H1 (cell line): ENCODE measurements at regions not wholly inside any gene's neighbourhood (a gene's known extent, or its start where the extent isn't known, plus 50 kb on each side); places are given as distances from the start of the nearest gene placed in this dataset.

Experiments used
- ASH2L ChIP-seq: fragments of 200-600, 300-600 bp; sonication (generic); IDR thresholded peaks from one replicate; pipeline ENCODE4 v1.7.1; 2017; ENCODE audit warnings: low read length
- CREB1 ChIP-seq: IDR thresholded peaks from 2 replicates; pipeline ENCODE4 v1.6.1; 2012; ENCODE audit warnings: inconsistent platforms
- NRF1 ChIP-seq: IDR thresholded peaks from 2 replicates; pipeline ENCODE4 v1.6.1; 2011; ENCODE audit warnings: mild to moderate bottlenecking, low read depth, low read length, improper control_type of control experiment
- TF ChIP-seq, protein P1 (sequence below): IDR thresholded peaks from 2 replicates; pipeline ENCODE4 v1.6.1; 2012; ENCODE audit warnings: inconsistent platforms

DNA sequence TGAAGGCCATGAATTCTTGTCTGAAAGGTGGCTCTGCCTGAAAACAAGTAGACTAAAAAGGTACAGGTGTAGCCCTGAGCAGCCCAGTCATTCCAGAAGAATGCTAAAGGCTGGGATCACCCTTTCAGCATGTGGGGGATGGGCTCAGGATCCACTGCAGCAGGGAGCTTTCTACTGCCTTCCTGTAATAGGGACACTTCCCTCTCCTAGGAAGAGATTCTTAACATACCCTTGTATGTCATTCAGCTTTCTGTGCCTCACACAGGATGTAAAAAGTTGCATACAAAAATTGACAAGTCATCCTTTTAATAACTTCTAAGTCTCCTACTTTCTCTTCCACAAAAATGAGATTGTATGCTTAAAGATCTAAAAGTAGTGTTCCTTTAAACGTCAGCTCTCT is 123.3 kb downstream of the ZNF518B start (continued):
- TF ChIP-seq ASH2L = no peak
- TF ChIP-seq, protein P1, sequence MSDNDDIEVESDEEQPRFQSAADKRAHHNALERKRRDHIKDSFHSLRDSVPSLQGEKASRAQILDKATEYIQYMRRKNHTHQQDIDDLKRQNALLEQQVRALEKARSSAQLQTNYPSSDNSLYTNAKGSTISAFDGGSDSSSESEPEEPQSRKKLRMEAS = no peak
- no peak for TF ChIP-seq CREB1
- TF ChIP-seq NRF1 = no peak
- TF ChIP-seq, all 59 proteins: peak for 3
